HL-60 (cell line): ENCODE measurements at regions not wholly inside any gene's neighbourhood (a gene's known extent, or its start where the extent isn't known, plus 50 kb on each side); places are given as distances from the start of the nearest gene placed in this dataset.

ENCODE experiments used
- DNase-seq, 2 experiments: peaks; one replicate each; pipeline ENCODE4 v3.0.0-alpha.2; 2010 to 2020; ENCODE audit warnings: low read depth in 1 of 2, low spot score in 1 of 2
- H3K27ac ChIP-seq: fragments of 250-450 bp; sonication (Bioruptor Pico); replicated peaks from 2 replicates; pipeline ENCODE4 v1.5.1; 2020; ENCODE audit warnings: mild to moderate bottlenecking, moderate library complexity
- H3K27me3 ChIP-seq: fragments of 250-450 bp; sonication (Bioruptor Pico); 2 replicates; pipeline ENCODE4 v1.5.1; 2021; ENCODE audit warnings: mild to moderate bottlenecking, moderate library complexity; ENCODE audit not compliant: insufficient read depth, poor library complexity, severe bottlenecking
- H3K4me3 ChIP-seq: replicated peaks from 2 replicates; pipeline ENCODE4 v1.5.1; 2011; ENCODE audit warnings: mild to moderate bottlenecking, control low read depth, low read length; ENCODE audit not compliant: insufficient read depth
- CTCF ChIP-seq: IDR thresholded peaks from one replicate; pipeline ENCODE4 v1.5.1; 2011; ENCODE audit warnings: low read length, control low read depth, inconsistent platforms; ENCODE audit not compliant: insufficient read depth
- GABPA ChIP-seq: IDR thresholded peaks from 2 replicates; pipeline ENCODE4 v1.6.1; 2012; ENCODE audit warnings: low read depth
- POLR2AphosphoS5 ChIP-seq: IDR thresholded peaks from 2 replicates; pipeline ENCODE4 v1.6.1; 2012; ENCODE audit warnings: low read depth
- REST ChIP-seq: IDR thresholded peaks from 2 replicates; pipeline ENCODE4 v1.6.1; 2012; ENCODE audit warnings: low read depth; ENCODE audit not compliant: insufficient replicate concordance
- SPI1 ChIP-seq: IDR thresholded peaks from 2 replicates; pipeline ENCODE4 v1.6.1; 2012; ENCODE audit warnings: low read depth, mild to moderate bottlenecking, borderline replicate concordance

GRCh38 chr7:32410545-32410944, 79.6 kb downstream of the LSM5 start:
- H3K4me3 ChIP-seq, result no peak overlapping the region
- no peak for TF ChIP-seq CTCF
- TF ChIP-seq REST, result no peak
- TF ChIP-seq GABPA, result no peak
- TF ChIP-seq POLR2AphosphoS5, result no peak
- TF ChIP-seq SPI1, result no peak
- no peaks in the 10 kb centered on the region for H3K27me3 ChIP-seq
- no peak overlapping the region for H3K27ac ChIP-seq
- no peak for DNase-seq

DNA sequence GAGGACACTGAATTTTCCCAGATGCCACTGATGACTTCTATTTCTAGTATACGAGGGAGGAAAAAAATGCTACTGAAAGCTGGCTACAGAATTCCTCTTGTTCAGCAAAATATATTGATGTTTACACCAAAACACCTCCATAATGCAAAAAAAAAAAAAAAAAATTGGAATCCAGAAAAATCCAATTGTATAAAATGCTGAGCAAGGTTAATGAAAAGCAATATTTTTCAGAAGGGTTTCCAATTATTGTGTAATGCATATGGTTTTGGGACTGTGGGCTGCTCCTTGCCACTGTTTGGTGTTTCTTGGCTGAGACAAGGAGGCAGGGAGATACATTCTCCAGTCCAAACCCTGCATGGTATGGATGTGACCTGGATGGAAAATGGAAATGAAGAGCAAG, 83.8 kb downstream of the LSM5 start:
- no peak for DNase-seq
- no peak for TF ChIP-seq SPI1
- no peak for TF ChIP-seq POLR2AphosphoS5
- TF ChIP-seq CTCF, result no peak
- no peak for TF ChIP-seq REST
- no peak for TF ChIP-seq GABPA
- Histone ChIP-seq H3K27ac (no peak overlapping the region), H3K4me3 (no peak overlapping the region), H3K27me3 (no peaks in the 10 kb centered on the region)

DNA sequence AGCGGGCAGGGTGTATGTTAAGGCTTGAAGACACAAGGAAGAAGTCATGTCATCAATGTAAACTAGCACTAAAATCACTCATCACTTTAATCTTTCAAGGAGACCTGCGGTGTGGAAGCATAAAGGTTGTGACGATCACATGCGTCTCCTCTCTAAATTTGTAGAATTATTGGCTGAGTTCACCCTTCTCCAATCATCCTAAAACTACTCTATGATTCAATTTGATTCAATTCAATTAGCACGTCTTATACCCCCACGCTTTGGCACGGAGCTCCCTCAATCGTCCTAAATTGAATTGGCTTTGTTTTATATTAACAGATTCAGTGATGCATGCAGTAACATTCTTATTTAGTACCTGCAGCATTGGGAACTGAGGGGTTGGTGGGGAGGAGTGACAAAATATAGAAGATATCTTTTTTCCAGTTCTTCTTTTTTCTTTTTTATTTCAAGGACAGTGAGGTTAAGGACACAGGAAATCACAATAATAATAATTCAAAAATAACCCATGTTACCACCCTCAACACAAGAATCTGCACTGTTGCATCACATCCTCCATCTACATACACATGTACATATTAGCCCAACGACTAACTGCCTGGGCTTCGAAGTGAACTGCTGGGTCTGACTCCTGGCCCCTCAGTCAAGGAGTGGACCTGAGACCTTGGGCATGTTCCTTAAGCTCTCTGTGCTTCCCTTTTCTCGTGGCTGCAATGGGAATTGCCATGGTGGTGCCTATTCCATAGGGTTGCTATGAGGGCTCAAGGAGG, 86.5 kb downstream of the LSM5 start:
- TF ChIP-seq CTCF (no peak), GABPA (no peak), SPI1 (no peak), POLR2AphosphoS5 (no peak), REST (no peak)
- Histone ChIP-seq H3K4me3 (no peak overlapping the region), H3K27ac (no peak overlapping the region), H3K27me3 (no peaks in the 10 kb centered on the region)
- no peak for DNase-seq
